Testis (tissue), 2 donors: ENCODE measurements at regions not wholly inside any gene's neighbourhood (a gene's known extent, or its start where the extent isn't known, plus 50 kb on each side); places are given as distances from the start of the nearest gene placed in this dataset.

ENCODE experiments used
- DNase-seq: peaks from one replicate; pipeline ENCODE4 v3.0.0-alpha.2; 2019
- H3K27ac ChIP-seq, 2 donors: fragments of 200-600 bp; sonication (generic); one replicate each; pipeline ENCODE4 v1.5.1; 2019
- H3K27me3 ChIP-seq: fragments of 200-600 bp; sonication (generic); one replicate; pipeline ENCODE4 v1.5.1; 2019
- H3K36me3 ChIP-seq: fragments of 200-600 bp; sonication (generic); one replicate; pipeline ENCODE4 v1.5.1; 2017; ENCODE audit warnings: low read depth; ENCODE audit errors: missing control alignments
- H3K4me1 ChIP-seq: fragments of 200-600 bp; sonication (generic); one replicate; pipeline ENCODE4 v1.5.1; 2019
- H3K4me3 ChIP-seq, 2 donors: fragments of 200-600 bp; sonication (generic); one replicate each; pipeline ENCODE4 v1.5.1; 2017 to 2019
- H3K9me3 ChIP-seq: fragments of 200-600 bp; sonication (generic); one replicate; pipeline ENCODE4 v1.5.1; 2017
- POLR2A ChIP-seq: fragments of 450-650 bp; IDR thresholded peaks from one replicate; pipeline ENCODE4 v1.6.1; 2017; ENCODE audit warnings: antibody characterized with exemption, mild to moderate bottlenecking, moderate library complexity
- WGBS, 2 donors: methylation state at CpG; one replicate each; pipeline ENCODE4 v1.1.5; 2018; 5-methylcytosine and 5-hydroxymethylcytosine counted together
- intact Hi-C: fragments of 100-400 bp; cut with DNase I; formaldehyde crosslinking; loops from one replicate; pipeline ENCODE4 v1.15.1; 2023; ENCODE audit warnings: low total_unique reads
- TF ChIP-seq, protein P1 (sequence below), 3 experiments: fragments of 450-650 bp in 2 of 3; fragments of 200-600 bp in 1 of 3; sonication (generic) in 1 of 3; IDR thresholded peaks; one replicate each; pipeline ENCODE4 v1.5.1; 2016 to 2019; ENCODE audit warnings: antibody characterized with exemption in 3 of 3, mild to moderate bottlenecking in 2 of 3, moderate library complexity in 1 of 3

GRCh38 chr1:232183266-232183800, 446.6 kb downstream of the SIPA1L2 start:
- intact Hi-C loops: no loop called here
- no peaks in the 10 kb centered on the region for H3K9me3 ChIP-seq
- H3K4me3 ChIP-seq: no peak overlapping the region
- 78 to 79% methylated on average over 8 of the region's 8 CpGs for WGBS, 2 donors
- DNase-seq: no peak
- TF ChIP-seq, protein P1, sequence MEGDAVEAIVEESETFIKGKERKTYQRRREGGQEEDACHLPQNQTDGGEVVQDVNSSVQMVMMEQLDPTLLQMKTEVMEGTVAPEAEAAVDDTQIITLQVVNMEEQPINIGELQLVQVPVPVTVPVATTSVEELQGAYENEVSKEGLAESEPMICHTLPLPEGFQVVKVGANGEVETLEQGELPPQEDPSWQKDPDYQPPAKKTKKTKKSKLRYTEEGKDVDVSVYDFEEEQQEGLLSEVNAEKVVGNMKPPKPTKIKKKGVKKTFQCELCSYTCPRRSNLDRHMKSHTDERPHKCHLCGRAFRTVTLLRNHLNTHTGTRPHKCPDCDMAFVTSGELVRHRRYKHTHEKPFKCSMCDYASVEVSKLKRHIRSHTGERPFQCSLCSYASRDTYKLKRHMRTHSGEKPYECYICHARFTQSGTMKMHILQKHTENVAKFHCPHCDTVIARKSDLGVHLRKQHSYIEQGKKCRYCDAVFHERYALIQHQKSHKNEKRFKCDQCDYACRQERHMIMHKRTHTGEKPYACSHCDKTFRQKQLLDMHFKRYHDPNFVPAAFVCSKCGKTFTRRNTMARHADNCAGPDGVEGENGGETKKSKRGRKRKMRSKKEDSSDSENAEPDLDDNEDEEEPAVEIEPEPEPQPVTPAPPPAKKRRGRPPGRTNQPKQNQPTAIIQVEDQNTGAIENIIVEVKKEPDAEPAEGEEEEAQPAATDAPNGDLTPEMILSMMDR (IDR thresholded peaks at IDR 0.05): no peak
- TF ChIP-seq POLR2A: no peak
- H3K36me3 ChIP-seq: no peaks in the 10 kb centered on the region
- H3K27me3 ChIP-seq: no peaks in the 10 kb centered on the region
- no peak overlapping the region for H3K27ac ChIP-seq
- no peaks in the 10 kb centered on the region for H3K4me1 ChIP-seq

GRCh38 chr1:232182236-232182635, 447.7 kb downstream of the SIPA1L2 start:
- WGBS, 2 donors: 68 to 84% methylated on average over 8 of the region's 8 CpGs
- TF ChIP-seq, protein P1 (IDR thresholded peaks at IDR 0.05): no peak
- TF ChIP-seq POLR2A: no peak
- DNase-seq: no peak
- intact Hi-C loops: no loop called here
- Histone ChIP-seq H3K27ac (no peak overlapping the region), H3K27me3 (no peaks in the 10 kb centered on the region), H3K4me3 (no peak overlapping the region), H3K36me3 (no peaks in the 10 kb centered on the region), H3K9me3 (no peaks in the 10 kb centered on the region), H3K4me1 (no peaks in the 10 kb centered on the region)

- no peak overlapping the region for H3K4me3 ChIP-seq
- intact Hi-C loops: no loop called here
- TF ChIP-seq, protein P1 (IDR thresholded peaks at IDR 0.05): no peak
- TF ChIP-seq POLR2A: no peak
- no peaks in the 10 kb centered on the region for H3K27me3 ChIP-seq
- DNase-seq: no peak
- no peaks in the 10 kb centered on the region for H3K4me1 ChIP-seq
- no peak overlapping the region for H3K27ac ChIP-seq
- H3K36me3 ChIP-seq: no peaks in the 10 kb centered on the region
- 93 to 97% methylated on average over 3 of the region's 3 CpGs for WGBS, 2 donors
- no peaks in the 10 kb centered on the region for H3K9me3 ChIP-seq
These were observed 449.2 kb downstream of the SIPA1L2 start for GRCh38 chr1:232180779-232181136.

DNA sequence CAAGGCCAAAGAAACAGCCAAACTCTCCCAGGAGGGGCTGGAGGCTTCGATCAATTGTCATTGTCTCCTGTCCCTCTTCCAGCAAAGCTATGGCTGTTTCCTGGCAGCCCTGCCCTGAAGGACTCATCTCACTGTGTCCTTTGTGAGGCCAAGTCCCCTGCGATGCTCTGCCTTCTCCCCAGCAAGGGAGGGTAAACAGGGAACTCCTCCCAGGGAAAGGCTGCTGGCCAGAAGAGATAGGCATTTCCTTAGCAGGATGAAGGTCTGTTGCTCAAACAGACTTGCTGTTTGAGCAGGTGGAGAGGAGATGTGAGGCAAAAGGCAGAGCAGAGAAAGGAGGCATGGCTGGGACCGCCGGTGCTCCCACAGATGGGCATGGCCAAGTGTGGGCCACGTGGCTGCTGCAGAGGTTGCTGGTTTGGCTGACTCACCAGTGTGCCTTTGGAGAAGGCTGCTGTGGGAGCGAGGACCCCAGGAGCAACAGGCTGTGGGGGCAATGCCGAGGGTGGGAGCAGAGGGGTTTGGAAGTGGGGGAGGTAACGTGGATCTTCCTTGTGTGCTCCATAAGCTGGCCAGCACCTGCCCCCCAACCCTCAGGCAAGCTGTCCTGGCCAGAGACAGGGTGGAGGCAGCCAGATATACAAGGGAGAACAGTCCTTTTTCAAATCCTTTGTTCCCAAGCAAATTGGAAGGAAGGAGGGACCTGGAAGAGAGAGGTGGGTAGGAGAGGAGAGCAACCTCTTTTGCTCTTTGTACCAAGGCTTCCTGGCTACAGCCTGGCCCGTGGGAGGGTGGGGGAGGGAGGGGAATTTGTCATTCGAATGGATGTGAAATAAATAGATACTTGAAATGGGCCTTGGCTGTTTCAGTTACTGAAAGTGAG, 449.8 kb downstream of the SIPA1L2 start:
- intact Hi-C loops: no loop called here
- Histone ChIP-seq H3K4me1 (no peaks in the 10 kb centered on the region), H3K27ac (no peak overlapping the region), H3K36me3 (no peaks in the 10 kb centered on the region), H3K9me3 (no peaks in the 10 kb centered on the region), H3K27me3 (no peaks in the 10 kb centered on the region), H3K4me3 (no peak overlapping the region)
- no peak for DNase-seq
- TF ChIP-seq, protein P1 (IDR thresholded peaks at IDR 0.05): no peak
- TF ChIP-seq POLR2A: no peak
- 68 to 70% methylated on average over 9 to 10 of the region's 10 CpGs for WGBS, 2 donors

GRCh38 chr1:232178191-232178590, 451.7 kb downstream of the SIPA1L2 start:
- H3K27ac ChIP-seq: no peak overlapping the region

More at GRCh38 chr1:232178191-232178590, 451.7 kb downstream of the SIPA1L2 start:
- H3K9me3 ChIP-seq: no peaks in the 10 kb centered on the region
- no peaks in the 10 kb centered on the region for H3K4me1 ChIP-seq
- H3K36me3 ChIP-seq: no peaks in the 10 kb centered on the region
- no peak overlapping the region for H3K4me3 ChIP-seq
- H3K27me3 ChIP-seq: no peaks in the 10 kb centered on the region
- intact Hi-C loops: no loop called here
- WGBS, 2 donors: 89 to 96% methylated on average over 2 of the region's 2 CpGs
- no peak for DNase-seq
- TF ChIP-seq, protein P1 (IDR thresholded peaks at IDR 0.05): no peak
- TF ChIP-seq POLR2A: no peak
